ENCODE measurements at regions not wholly inside any gene's neighbourhood (a gene's known extent, or its start where the extent isn't known, plus 50 kb on each side); places are given as distances from the start of the nearest gene placed in this dataset.

- DNase-seq (ENCODE audit: low spot score): no peak
- Histone ChIP-seq H2AFZ (ENCODE audit: low read length) (no peak overlapping the region), H3K4me1 (ENCODE audit: control insufficient read depth in 2 of 2, insufficient read depth in 1 of 2, low read depth in 1 of 2, low read length in 2 of 2) (peaks cover 0 to 7% of the 10 kb centered on the region in 2 donors), H3K27me3 (ENCODE audit: control insufficient read depth in 3 of 3, insufficient read depth in 3 of 3, low read depth in 1 of 3, low read length in 3 of 3) (no peaks in the 10 kb centered on the region), H2BK5ac (ENCODE audit: low read length) (no peak overlapping the region), H2BK15ac (ENCODE audit: low read length) (no peak overlapping the region), H2BK120ac (ENCODE audit: low read depth, low read length) (no peak overlapping the region), H4K91ac (ENCODE audit: low read depth, low read length, poor library complexity) (no peak overlapping the region), H3K14ac (ENCODE audit: low read length) (no peak overlapping the region), H3K36me3 (replicated peaks in 1 of 2; ENCODE audit: control insufficient read depth in 2 of 2, insufficient read depth in 2 of 2, low read length in 2 of 2) (peaks cover 3 to 16% of the 10 kb centered on the region in 2 donors), H3K79me1 (ENCODE audit: low read depth, low read length) (no peaks in the 10 kb centered on the region), H2BK12ac (ENCODE audit: low read length) (no peak overlapping the region), H3K27ac (replicated peaks; ENCODE audit: low read length) (no peak overlapping the region), H3K4me2 (ENCODE audit: insufficient read depth, low read length, poor library complexity, severe bottlenecking) (no peak overlapping the region), H3K9me3 (replicated peaks in 1 of 2; ENCODE audit: control insufficient read depth in 2 of 2, insufficient read depth in 1 of 2, low read depth in 1 of 2, low read length in 2 of 2) (no peaks in the 10 kb centered on the region), H3K23ac (ENCODE audit: low read depth, low read length, poor library complexity) (no peak overlapping the region), H4K8ac (ENCODE audit: low read depth, low read length) (no peak overlapping the region), H3K4me3 (ENCODE audit: low read length in 2 of 2) (no peak overlapping the region), H3K18ac (ENCODE audit: low read length) (no peak overlapping the region), H3K4ac (ENCODE audit: low read length) (no peak overlapping the region), H3K9ac (ENCODE audit: low read depth, low read length, poor library complexity) (no peak overlapping the region), H2AK5ac (ENCODE audit: low read depth, low read length) (no peak overlapping the region)
- WGBS, 2 donors (ENCODE audit: extremely low coverage in 2 of 2, insufficient read length in 2 of 2, insufficient replicate concordance in 1 of 2): no CpG with 5 or more reads among the region's 1 CpG
These were observed 53.3 kb upstream of the NFE2L2 start for GRCh38 chr2:177317857-177318256.

GRCh38 chr2:177318613-177319012 lies 54.1 kb upstream of the NFE2L2 start:
- H3K9ac ChIP-seq (ENCODE audit: low read depth, low read length, poor library complexity): no peak overlapping the region
- DNase-seq (ENCODE audit: low spot score): no peak
- no peak overlapping the region for H3K18ac ChIP-seq (ENCODE audit: low read length)
- H3K4me1 ChIP-seq (ENCODE audit: control insufficient read depth in 2 of 2, insufficient read depth in 1 of 2, low read depth in 1 of 2, low read length in 2 of 2): peaks cover 0 to 5% of the 10 kb centered on the region in 2 donors
- no peaks in the 10 kb centered on the region for H3K27me3 ChIP-seq (ENCODE audit: control insufficient read depth in 3 of 3, insufficient read depth in 3 of 3, low read depth in 1 of 3, low read length in 3 of 3)
- H2AK5ac ChIP-seq (ENCODE audit: low read depth, low read length): no peak overlapping the region
- no peaks in the 10 kb centered on the region for H3K9me3 ChIP-seq (replicated peaks in 1 of 2; ENCODE audit: control insufficient read depth in 2 of 2, insufficient read depth in 1 of 2, low read depth in 1 of 2, low read length in 2 of 2)
- no peak overlapping the region for H3K4ac ChIP-seq (ENCODE audit: low read length)
- no peak overlapping the region for H2BK12ac ChIP-seq (ENCODE audit: low read length)
- WGBS, 2 donors (ENCODE audit: extremely low coverage in 2 of 2, insufficient read length in 2 of 2, insufficient replicate concordance in 1 of 2): no CpG with 5 or more reads among the region's 1 CpG
- H4K8ac ChIP-seq (ENCODE audit: low read depth, low read length): no peak overlapping the region
- no peak overlapping the region for H2BK15ac ChIP-seq (ENCODE audit: low read length)
- no peak overlapping the region for H3K4me3 ChIP-seq (ENCODE audit: low read length in 2 of 2)
- no peak overlapping the region for H3K23ac ChIP-seq (ENCODE audit: low read depth, low read length, poor library complexity)
- H2BK120ac ChIP-seq (ENCODE audit: low read depth, low read length): no peak overlapping the region
- no peak overlapping the region for H2BK5ac ChIP-seq (ENCODE audit: low read length)
- H4K91ac ChIP-seq (ENCODE audit: low read depth, low read length, poor library complexity): no peak overlapping the region
- peaks cover 3 to 17% of the 10 kb centered on the region in 2 donors for H3K36me3 ChIP-seq (replicated peaks in 1 of 2; ENCODE audit: control insufficient read depth in 2 of 2, insufficient read depth in 2 of 2, low read length in 2 of 2)
- H3K14ac ChIP-seq (ENCODE audit: low read length): no peak overlapping the region
- no peaks in the 10 kb centered on the region for H3K79me1 ChIP-seq (ENCODE audit: low read depth, low read length)
- H2AFZ ChIP-seq (ENCODE audit: low read length): no peak overlapping the region
- H3K4me2 ChIP-seq (ENCODE audit: insufficient read depth, low read length, poor library complexity, severe bottlenecking): no peak overlapping the region
- no peak overlapping the region for H3K27ac ChIP-seq (replicated peaks; ENCODE audit: low read length)

DNA sequence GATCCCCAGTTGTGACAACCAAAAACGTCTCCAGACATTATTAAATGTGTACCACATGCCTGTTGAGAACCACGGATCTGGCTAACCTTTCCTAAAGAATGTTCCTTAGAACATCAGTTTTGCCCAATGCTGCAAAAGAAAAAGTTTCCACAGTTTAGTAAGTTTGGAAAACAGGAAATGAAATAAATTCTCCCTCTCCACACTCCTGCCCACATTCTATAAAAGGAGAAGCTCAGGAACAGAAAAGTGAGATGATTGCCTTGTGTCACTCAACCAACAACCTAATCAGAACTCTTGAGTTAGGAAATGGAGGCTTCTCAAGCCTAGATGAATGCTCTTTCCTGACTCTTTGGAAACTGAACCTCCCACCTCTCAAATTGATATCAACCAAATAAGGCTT lies 56.1 kb upstream of the NFE2L2 start:
- Histone ChIP-seq H3K27me3 (ENCODE audit: control insufficient read depth in 3 of 3, insufficient read depth in 3 of 3, low read depth in 1 of 3, low read length in 3 of 3) (no peaks in the 10 kb centered on the region), H3K4me3 (ENCODE audit: low read length in 2 of 2) (no peak overlapping the region), H3K9ac (ENCODE audit: low read depth, low read length, poor library complexity) (no peak overlapping the region), H3K23ac (ENCODE audit: low read depth, low read length, poor library complexity) (no peak overlapping the region), H4K91ac (ENCODE audit: low read depth, low read length, poor library complexity) (no peak overlapping the region), H3K18ac (ENCODE audit: low read length) (no peak overlapping the region), H3K4ac (ENCODE audit: low read length) (no peak overlapping the region), H4K8ac (ENCODE audit: low read depth, low read length) (no peak overlapping the region), H3K36me3 (replicated peaks in 1 of 2; ENCODE audit: control insufficient read depth in 2 of 2, insufficient read depth in 2 of 2, low read length in 2 of 2) (peaks cover 3 to 17% of the 10 kb centered on the region in 2 donors), H2BK15ac (ENCODE audit: low read length) (no peak overlapping the region), H3K4me1 (ENCODE audit: control insufficient read depth in 2 of 2, insufficient read depth in 1 of 2, low read depth in 1 of 2, low read length in 2 of 2) (no peaks in the 10 kb centered on the region), H3K4me2 (ENCODE audit: insufficient read depth, low read length, poor library complexity, severe bottlenecking) (no peak overlapping the region), H2BK120ac (ENCODE audit: low read depth, low read length) (no peak overlapping the region), H3K9me3 (replicated peaks in 1 of 2; ENCODE audit: control insufficient read depth in 2 of 2, insufficient read depth in 1 of 2, low read depth in 1 of 2, low read length in 2 of 2) (no peaks in the 10 kb centered on the region), H2AFZ (ENCODE audit: low read length) (no peak overlapping the region), H2BK5ac (ENCODE audit: low read length) (no peak overlapping the region), H2BK12ac (ENCODE audit: low read length) (no peak overlapping the region), H2AK5ac (ENCODE audit: low read depth, low read length) (no peak overlapping the region), H3K14ac (ENCODE audit: low read length) (no peak overlapping the region), H3K79me1 (ENCODE audit: low read depth, low read length) (no peaks in the 10 kb centered on the region), H3K27ac (replicated peaks; ENCODE audit: low read length) (no peak overlapping the region)
- no CpG with 5 or more reads among the region's 2 CpGs for WGBS, 2 donors (ENCODE audit: extremely low coverage in 2 of 2, insufficient read length in 2 of 2, insufficient replicate concordance in 1 of 2)
- DNase-seq (ENCODE audit: low spot score): no peak

- Histone ChIP-seq H3K9ac (ENCODE audit: low read depth, low read length, poor library complexity) (no peak overlapping the region), H3K4me3 (ENCODE audit: low read length in 2 of 2) (no peak overlapping the region), H2BK120ac (ENCODE audit: low read depth, low read length) (no peak overlapping the region), H3K27ac (replicated peaks; ENCODE audit: low read length) (no peak overlapping the region), H4K8ac (ENCODE audit: low read depth, low read length) (no peak overlapping the region), H2BK12ac (ENCODE audit: low read length) (no peak overlapping the region), H3K4me2 (ENCODE audit: insufficient read depth, low read length, poor library complexity, severe bottlenecking) (no peak overlapping the region), H2BK5ac (ENCODE audit: low read length) (no peak overlapping the region), H4K91ac (ENCODE audit: low read depth, low read length, poor library complexity) (no peak overlapping the region), H3K23ac (ENCODE audit: low read depth, low read length, poor library complexity) (no peak overlapping the region), H3K27me3 (ENCODE audit: control insufficient read depth in 3 of 3, insufficient read depth in 3 of 3, low read depth in 1 of 3, low read length in 3 of 3) (no peaks in the 10 kb centered on the region), H2AFZ (ENCODE audit: low read length) (no peak overlapping the region), H2BK15ac (ENCODE audit: low read length) (no peak overlapping the region), H3K4ac (ENCODE audit: low read length) (no peak overlapping the region), H3K9me3 (replicated peaks in 1 of 2; ENCODE audit: control insufficient read depth in 2 of 2, insufficient read depth in 1 of 2, low read depth in 1 of 2, low read length in 2 of 2) (no peaks in the 10 kb centered on the region), H3K14ac (ENCODE audit: low read length) (no peak overlapping the region), H2AK5ac (ENCODE audit: low read depth, low read length) (no peak overlapping the region), H3K36me3 (replicated peaks in 1 of 2; ENCODE audit: control insufficient read depth in 2 of 2, insufficient read depth in 2 of 2, low read length in 2 of 2) (peaks cover 3 to 17% of the 10 kb centered on the region in 2 donors), H3K4me1 (ENCODE audit: control insufficient read depth in 2 of 2, insufficient read depth in 1 of 2, low read depth in 1 of 2, low read length in 2 of 2) (no peaks in the 10 kb centered on the region), H3K79me1 (ENCODE audit: low read depth, low read length) (no peaks in the 10 kb centered on the region), H3K18ac (ENCODE audit: low read length) (no peak overlapping the region)
- WGBS, 2 donors (ENCODE audit: extremely low coverage in 2 of 2, insufficient read length in 2 of 2, insufficient replicate concordance in 1 of 2): no CpG with 5 or more reads among the region's 5 CpGs
- no peak for DNase-seq (ENCODE audit: low spot score)
These were observed 58.3 kb upstream of the NFE2L2 start for GRCh38 chr2:177322801-177323261.
